OCI-LY3 (cell line): ENCODE measurements at regions not wholly inside any gene's neighbourhood (a gene's known extent, or its start where the extent isn't known, plus 50 kb on each side); places are given as distances from the start of the nearest gene placed in this dataset.

ENCODE experiments used
- H2AFZ ChIP-seq: fragments of 200-600, 300-600 bp; shearing (Covaris generic); 2 replicates; pipeline ENCODE4 v1.6.0; 2014; ENCODE audit warnings: antibody characterized with exemption, low read depth, low read length
- H3K27ac ChIP-seq: fragments of 200-600, 300-600 bp; sonication (generic); 2 replicates; pipeline ENCODE4 v1.5.1; 2014; ENCODE audit warnings: mild to moderate bottlenecking, low read length, moderate library complexity, mixed read lengths
- H3K27me3 ChIP-seq: fragments of 200-600, 300-600 bp; sonication (generic); 2 replicates; pipeline ENCODE4 v1.6.1; 2014; ENCODE audit warnings: low read depth, low read length, mixed read lengths
- H3K36me3 ChIP-seq: fragments of 200-600, 300-600 bp; sonication (generic); replicated peaks from 2 replicates; pipeline ENCODE3; 2014; ENCODE audit warnings: low read depth, low read length, mixed read lengths
- H3K4me1 ChIP-seq: fragments of 300-600, 200-600 bp; sonication (generic); 2 replicates; pipeline ENCODE4 v1.6.1; 2014; ENCODE audit warnings: low read length, mixed read lengths
- H3K4me2 ChIP-seq: fragments of 200-600, 300-600 bp; sonication (generic); 2 replicates; pipeline ENCODE4 v1.6.1; 2014; ENCODE audit warnings: low read length, mixed read lengths
- H3K4me3 ChIP-seq: fragments of 300-600, 200-600 bp; sonication (generic); 2 replicates; pipeline ENCODE4 v1.5.1; 2014; ENCODE audit warnings: antibody characterized with exemption, mild to moderate bottlenecking, low read length, moderate library complexity
- H3K79me2 ChIP-seq: fragments of 300-600, 200-600 bp; shearing (Covaris generic); 2 replicates; pipeline ENCODE4 v1.6.1; 2014; ENCODE audit warnings: mild to moderate bottlenecking, low read length, mixed read lengths
- H3K9ac ChIP-seq: fragments of 300-600, 200-600 bp; shearing (Covaris generic); 2 replicates; pipeline ENCODE4 v1.6.0; 2014; ENCODE audit warnings: mild to moderate bottlenecking, low read length, moderate library complexity
- H3K9me3 ChIP-seq: fragments of 200-600, 300-600 bp; shearing (Covaris generic); 2 replicates; pipeline ENCODE4 v1.6.1; 2014; ENCODE audit warnings: low read length, mixed read lengths; ENCODE audit not compliant: insufficient read depth
- H4K20me1 ChIP-seq: fragments of 200-600, 300-600 bp; sonication (generic); 2 replicates; pipeline ENCODE4 v1.6.1; 2016; ENCODE audit warnings: low read length, mixed read lengths; ENCODE audit not compliant: insufficient read depth
- CTCF ChIP-seq: fragments of 200-600, 300-600 bp; sonication (generic); IDR thresholded peaks from 2 replicates; pipeline ENCODE4 v1.5.1; 2014; ENCODE audit warnings: antibody characterized with exemption, low read length, low read depth
- EZH2phosphoT487 ChIP-seq: fragments of 200-600 bp; shearing (Covaris generic); IDR thresholded peaks from 2 replicates; pipeline ENCODE4 v1.6.1; 2018; ENCODE audit warnings: antibody characterized with exemption, mixed run types, low read depth

GRCh38 chr7:81577642-81578340 lies 192.1 kb downstream of the HGF start:
- H3K9me3 ChIP-seq, result no peaks in the 10 kb centered on the region

GRCh38 chr7:81574723-81575326 lies 195.0 kb downstream of the HGF start:
- Histone ChIP-seq H3K27me3 (no peaks in the 10 kb centered on the region), H2AFZ (no peak overlapping the region), H4K20me1 (no peaks in the 10 kb centered on the region), H3K27ac (no peak overlapping the region), H3K9me3 (no peaks in the 10 kb centered on the region), H3K79me2 (no peaks in the 10 kb centered on the region), H3K36me3 (no peaks in the 10 kb centered on the region), H3K9ac (no peak overlapping the region), H3K4me3 (no peak overlapping the region), H3K4me2 (no peak overlapping the region), H3K4me1 (no peaks in the 10 kb centered on the region)
- TF ChIP-seq CTCF (no peak), EZH2phosphoT487 (no peak)

More at GRCh38 chr7:81577642-81578340, 192.1 kb downstream of the HGF start:
- TF ChIP-seq EZH2phosphoT487 (no peak), CTCF (no peak)
- no peak overlapping the region for H2AFZ ChIP-seq
- no peaks in the 10 kb centered on the region for H4K20me1 ChIP-seq
- no peaks in the 10 kb centered on the region for H3K27me3 ChIP-seq
- no peak overlapping the region for H3K4me3 ChIP-seq
- H3K4me2 ChIP-seq, result no peak overlapping the region
- no peak overlapping the region for H3K9ac ChIP-seq
- H3K27ac ChIP-seq, result no peak overlapping the region
- no peaks in the 10 kb centered on the region for H3K36me3 ChIP-seq
- no peaks in the 10 kb centered on the region for H3K4me1 ChIP-seq
- H3K79me2 ChIP-seq, result no peaks in the 10 kb centered on the region

GRCh38 chr7:81573932-81574331 lies 195.9 kb downstream of the HGF start:
- TF ChIP-seq CTCF (no peak), EZH2phosphoT487 (no peak)
- H2AFZ ChIP-seq, result no peak overlapping the region
- no peaks in the 10 kb centered on the region for H3K27me3 ChIP-seq
- H3K27ac ChIP-seq, result no peak overlapping the region
- H3K4me3 ChIP-seq, result no peak overlapping the region
- H3K9ac ChIP-seq, result no peak overlapping the region
- no peaks in the 10 kb centered on the region for H3K9me3 ChIP-seq
- H3K4me1 ChIP-seq, result no peaks in the 10 kb centered on the region
- H3K4me2 ChIP-seq, result no peak overlapping the region
- H4K20me1 ChIP-seq, result no peaks in the 10 kb centered on the region
- no peaks in the 10 kb centered on the region for H3K36me3 ChIP-seq
- no peaks in the 10 kb centered on the region for H3K79me2 ChIP-seq

- Histone ChIP-seq H3K4me1 (no peaks in the 10 kb centered on the region), H3K79me2 (no peaks in the 10 kb centered on the region), H3K27me3 (no peaks in the 10 kb centered on the region), H4K20me1 (no peaks in the 10 kb centered on the region), H3K4me2 (no peak overlapping the region), H3K36me3 (no peaks in the 10 kb centered on the region), H3K4me3 (no peak overlapping the region), H2AFZ (no peak overlapping the region), H3K27ac (no peak overlapping the region), H3K9ac (no peak overlapping the region), H3K9me3 (no peaks in the 10 kb centered on the region)
- TF ChIP-seq EZH2phosphoT487 (no peak), CTCF (no peak)
These were observed 196.7 kb downstream of the HGF start for GRCh38 chr7:81573128-81573527.
